ENCODE measurements at regions not wholly inside any gene's neighbourhood (a gene's known extent, or its start where the extent isn't known, plus 50 kb on each side); places are given as distances from the start of the nearest gene placed in this dataset.
"Not testable (repeated sequence)": the region's sequence is repeated elsewhere in the genome, so short reads cannot be mapped to it uniquely, and the experiment has no call there.

DNA sequence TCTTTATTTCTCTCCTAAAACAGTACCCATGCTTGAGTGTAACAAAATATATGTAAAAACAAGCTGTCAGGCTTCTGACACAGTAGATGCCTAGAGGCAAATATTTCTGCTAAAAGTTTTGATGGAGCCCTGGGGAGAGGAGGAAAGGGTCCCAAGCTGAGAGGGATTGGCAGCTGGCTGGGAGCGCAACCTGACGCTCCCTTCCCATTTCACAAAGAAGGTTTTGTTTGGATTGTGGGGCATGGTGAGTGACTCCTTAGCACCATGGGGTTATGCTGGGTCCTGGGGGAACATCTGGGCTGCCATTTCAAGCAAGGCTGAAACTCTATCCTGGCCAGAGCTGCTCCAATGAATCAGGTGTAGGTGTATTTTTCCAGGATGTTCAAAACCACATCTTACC is 720.5 kb downstream of the MAFB start:
- DNase-seq: no peak
- POLR2A ChIA-PET: no interaction called here
- no peak for ATAC-seq
- Mint-ChIP-seq H3K36me3 (ENCODE audit: low read depth) (no peaks in the 10 kb centered on the region), H3K27ac (no peak overlapping the region), H3K4me3 (no peak overlapping the region), H3K27me3 (no peaks in the 10 kb centered on the region), H3K4me1 (ENCODE audit: low read depth) (no peaks in the 10 kb centered on the region), H3K9me3 (peaks cover 15% of the 10 kb centered on the region)
- TF ChIP-seq, protein P1, sequence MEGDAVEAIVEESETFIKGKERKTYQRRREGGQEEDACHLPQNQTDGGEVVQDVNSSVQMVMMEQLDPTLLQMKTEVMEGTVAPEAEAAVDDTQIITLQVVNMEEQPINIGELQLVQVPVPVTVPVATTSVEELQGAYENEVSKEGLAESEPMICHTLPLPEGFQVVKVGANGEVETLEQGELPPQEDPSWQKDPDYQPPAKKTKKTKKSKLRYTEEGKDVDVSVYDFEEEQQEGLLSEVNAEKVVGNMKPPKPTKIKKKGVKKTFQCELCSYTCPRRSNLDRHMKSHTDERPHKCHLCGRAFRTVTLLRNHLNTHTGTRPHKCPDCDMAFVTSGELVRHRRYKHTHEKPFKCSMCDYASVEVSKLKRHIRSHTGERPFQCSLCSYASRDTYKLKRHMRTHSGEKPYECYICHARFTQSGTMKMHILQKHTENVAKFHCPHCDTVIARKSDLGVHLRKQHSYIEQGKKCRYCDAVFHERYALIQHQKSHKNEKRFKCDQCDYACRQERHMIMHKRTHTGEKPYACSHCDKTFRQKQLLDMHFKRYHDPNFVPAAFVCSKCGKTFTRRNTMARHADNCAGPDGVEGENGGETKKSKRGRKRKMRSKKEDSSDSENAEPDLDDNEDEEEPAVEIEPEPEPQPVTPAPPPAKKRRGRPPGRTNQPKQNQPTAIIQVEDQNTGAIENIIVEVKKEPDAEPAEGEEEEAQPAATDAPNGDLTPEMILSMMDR (IDR thresholded peaks at IDR 0.05): no peak
- CTCF ChIA-PET: no interaction called here
- intact Hi-C loops (cut with micrococcal nuclease): no loop called here

DNA sequence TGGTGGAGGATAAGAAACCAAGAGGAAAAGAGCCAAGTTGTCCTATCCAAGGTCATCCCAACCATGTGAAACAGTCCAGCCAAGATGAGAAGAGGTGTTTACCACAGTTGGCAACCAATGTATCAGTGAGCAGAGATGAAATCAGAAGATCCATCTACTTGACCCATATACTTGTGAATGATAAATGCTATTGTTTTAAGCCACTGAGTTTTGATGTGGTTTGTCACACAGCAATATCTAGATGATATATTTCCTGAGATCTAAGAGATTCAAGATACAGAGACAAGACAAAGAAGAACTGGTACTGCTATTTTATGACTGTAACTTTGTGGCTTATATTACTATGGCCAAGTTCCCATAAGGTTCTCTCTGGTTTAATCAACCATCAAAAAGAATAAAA is 721.2 kb downstream of the MAFB start:
- no peaks in the 10 kb centered on the region for H3K4me1 Mint-ChIP-seq (ENCODE audit: low read depth)
- no peaks in the 10 kb centered on the region for H3K27me3 Mint-ChIP-seq
- H3K4me3 Mint-ChIP-seq: no peak overlapping the region
- H3K27ac Mint-ChIP-seq: no peak overlapping the region
- ChIA-PET CTCF (no interaction called here), POLR2A (no interaction called here)
- DNase-seq (no peak), ATAC-seq (no peak)
- TF ChIP-seq, protein P1 (IDR thresholded peaks at IDR 0.05): no peak
- intact Hi-C loops (cut with micrococcal nuclease): no loop called here
- H3K36me3 Mint-ChIP-seq (ENCODE audit: low read depth): no peaks in the 10 kb centered on the region
- peaks cover 15% of the 10 kb centered on the region for H3K9me3 Mint-ChIP-seq

DNA sequence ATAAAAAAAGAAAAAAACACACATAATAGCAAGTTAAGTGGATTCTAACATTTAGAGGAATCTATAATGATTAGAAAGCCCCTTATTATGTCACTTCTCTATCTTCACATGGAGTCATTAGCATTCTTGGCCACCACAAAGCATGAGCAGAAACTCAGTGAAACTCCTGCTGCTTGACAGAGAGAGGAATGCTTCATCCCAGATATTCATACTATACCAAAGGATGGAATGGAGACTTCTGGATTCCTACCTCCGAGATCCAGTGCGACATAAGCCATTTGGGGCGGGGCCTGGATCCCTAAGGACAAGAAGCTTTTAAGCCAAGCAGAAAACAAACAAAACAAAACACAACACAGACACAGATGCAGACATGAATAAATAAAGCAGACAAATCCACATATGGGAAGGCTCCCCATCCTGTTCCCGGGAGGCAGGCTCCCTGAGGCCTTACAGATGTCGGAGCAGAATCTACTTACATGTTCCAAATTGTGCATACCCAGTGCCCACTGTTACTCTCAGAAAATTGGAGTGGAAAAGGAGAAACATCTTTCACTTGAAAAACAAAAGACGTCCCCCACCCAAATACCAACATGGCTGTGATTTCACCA is 727.3 kb downstream of the MAFB start:
- Mint-ChIP-seq H3K4me3 (no peak overlapping the region), H3K36me3 (ENCODE audit: low read depth) (no peaks in the 10 kb centered on the region), H3K4me1 (ENCODE audit: low read depth) (no peaks in the 10 kb centered on the region), H3K27me3 (no peaks in the 10 kb centered on the region), H3K27ac (no peak overlapping the region), H3K9me3 (no peaks in the 10 kb centered on the region)
- ChIA-PET POLR2A (interaction anchor here (0.6 kb wide), 1 partner anchor 86 kb away, joined by 4 read pairs; no protein-coding TSS in a partner anchor), CTCF (no interaction called here)
- intact Hi-C loops (cut with micrococcal nuclease): no loop called here
- TF ChIP-seq, protein P1 (IDR thresholded peaks at IDR 0.05): no peak
- no peak for DNase-seq
- ATAC-seq: no peak

DNA sequence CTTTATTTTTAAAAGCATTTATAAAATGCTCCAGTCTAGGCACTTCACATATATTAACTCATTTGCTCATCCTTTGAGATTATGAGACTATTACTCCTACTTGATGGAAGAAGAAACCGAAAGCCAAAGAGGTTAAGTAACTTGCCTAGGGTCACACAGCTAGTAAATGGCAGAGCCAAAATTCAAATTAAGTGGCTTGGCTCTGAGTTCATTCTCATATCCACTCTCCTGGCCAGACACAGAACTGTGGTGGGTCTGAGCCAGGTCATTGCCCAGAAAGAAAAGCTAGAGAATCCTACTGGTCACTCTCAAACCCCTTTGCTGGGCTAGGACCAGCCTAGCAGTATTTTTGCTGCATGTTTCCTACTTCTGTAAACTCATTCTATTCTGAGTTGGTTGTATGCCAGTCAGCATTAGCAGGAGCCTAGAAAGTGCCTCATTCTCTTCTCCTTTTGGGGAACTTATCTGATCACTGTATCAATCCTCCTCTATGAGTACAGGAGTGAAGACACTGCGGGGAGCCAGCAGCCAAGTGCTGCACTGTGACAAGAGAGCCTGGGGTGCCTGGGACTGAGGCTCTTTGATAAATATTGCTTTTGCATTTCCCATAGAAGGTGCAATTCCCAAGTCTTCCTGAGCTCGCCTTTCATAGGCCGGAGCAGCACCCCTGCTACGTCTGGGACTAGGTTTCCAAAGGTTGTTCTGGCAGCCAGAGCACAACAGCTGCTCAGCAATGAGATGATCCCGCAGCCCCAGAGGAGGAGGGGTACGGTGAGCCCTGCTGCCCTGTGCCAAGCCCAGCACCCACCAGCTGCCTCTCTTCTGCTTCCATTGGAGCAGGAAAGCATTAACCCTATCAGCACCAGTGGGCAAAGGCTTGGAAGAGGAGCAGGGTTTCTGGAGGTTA is 728.3 kb downstream of the MAFB start:
- ATAC-seq (no peak), DNase-seq (no peak)
- H3K4me3 Mint-ChIP-seq: no peak overlapping the region
- ChIA-PET CTCF (no interaction called here), POLR2A (no interaction called here)
- TF ChIP-seq, protein P1 (IDR thresholded peaks at IDR 0.05): no peak
- H3K27me3 Mint-ChIP-seq: no peaks in the 10 kb centered on the region
- no peaks in the 10 kb centered on the region for H3K4me1 Mint-ChIP-seq (ENCODE audit: low read depth)
- no peak overlapping the region for H3K27ac Mint-ChIP-seq
- intact Hi-C loops (cut with micrococcal nuclease): no loop called here
- H3K9me3 Mint-ChIP-seq: no peaks in the 10 kb centered on the region
- H3K36me3 Mint-ChIP-seq (ENCODE audit: low read depth): no peaks in the 10 kb centered on the region

DNA sequence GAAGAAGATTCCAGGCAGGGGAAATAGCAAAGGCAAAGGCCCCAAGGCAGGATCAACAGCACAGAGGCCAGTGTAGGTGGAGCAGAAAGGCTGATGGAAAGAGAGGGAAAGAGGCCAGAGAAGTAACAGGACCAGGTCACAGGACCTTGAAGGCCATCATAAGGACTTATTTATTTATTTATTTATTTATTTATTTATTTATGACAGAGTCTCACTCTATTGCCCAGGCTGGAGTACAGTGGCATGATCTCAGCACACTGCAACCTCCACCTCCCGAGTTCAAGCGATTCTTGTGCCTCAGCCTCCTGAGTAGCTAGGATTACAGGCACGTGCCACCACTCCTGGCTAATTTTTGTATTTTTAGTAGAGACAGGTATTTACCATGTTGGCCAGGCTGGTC is 731.1 kb downstream of the MAFB start:
- ATAC-seq; H3K4me1 Mint-ChIP-seq (ENCODE audit: low read depth); intact Hi-C loops (cut with micrococcal nuclease); POLR2A ChIA-PET; CTCF ChIA-PET; H3K9me3 Mint-ChIP-seq; H3K4me3 Mint-ChIP-seq; DNase-seq; H3K36me3 Mint-ChIP-seq (ENCODE audit: low read depth); H3K27ac Mint-ChIP-seq; H3K27me3 Mint-ChIP-seq: not testable (repeated sequence)

Measured in activated CD8-positive, alpha-beta T cell treated with anti-CD3 and anti-CD28 coated beads for 36 hours (primary cell).